Breast epithelium (tissue), 4 donors: ENCODE measurements at regions not wholly inside any gene's neighbourhood (a gene's known extent, or its start where the extent isn't known, plus 50 kb on each side); places are given as distances from the start of the nearest gene placed in this dataset.
A peak's percentile ranks its signal among the peaks of the same experiment; 100 is the strongest.

ENCODE experiments used
- DNase-seq, 2 donors: peaks; one replicate each; pipeline ENCODE4 v3.0.0-alpha.2; 2019; ENCODE audit warnings: low spot score in 2 of 2
- H3K27ac ChIP-seq, 2 donors: fragments of 200-600 bp; sonication (generic) in 1 of 2; one replicate each; pipeline ENCODE4 v1.5.1; 2016 to 2019; ENCODE audit warnings: mild to moderate bottlenecking in 1 of 2
- H3K27me3 ChIP-seq, 2 donors: fragments of 200-600 bp; sonication (generic) in 1 of 2; one replicate each; pipeline versions ENCODE4 v1.5.1 to v1.6.0; 2017 to 2019; ENCODE audit warnings: control low read depth in 1 of 2, mild to moderate bottlenecking in 1 of 2
- H3K36me3 ChIP-seq: fragments of 200-600 bp; one replicate; pipeline ENCODE4 v1.5.1; 2019
- H3K4me1 ChIP-seq, 2 donors: fragments of 200-600 bp; sonication (generic); one replicate each; pipeline ENCODE4 v1.5.1; 2016 to 2019; ENCODE audit warnings: control low read depth in 1 of 2
- H3K4me3 ChIP-seq, 3 donors: fragments of 200-600 bp; sonication (generic); 1 replicate in 2 of 3; 2 replicates in 1 of 3; pipeline ENCODE4 v1.5.1; 2016 to 2019; ENCODE audit warnings: mild to moderate bottlenecking in 3 of 3, moderate library complexity in 2 of 3
- H3K9me3 ChIP-seq, 2 donors: fragments of 200-600 bp; sonication (generic) in 1 of 2; one replicate each; pipeline ENCODE4 v1.5.1; 2016 to 2019; ENCODE audit warnings: control low read depth in 1 of 2
- CTCF ChIP-seq, 3 donors: fragments of 450-650 bp; IDR thresholded peaks; one replicate each; pipeline ENCODE4 v1.5.1; 2016 to 2017; ENCODE audit warnings: antibody characterized with exemption in 3 of 3, mild to moderate bottlenecking in 3 of 3, moderate library complexity in 3 of 3
- POLR2A ChIP-seq: fragments of 450-650 bp; IDR thresholded peaks from one replicate; pipeline ENCODE4 v1.6.1; 2016; ENCODE audit warnings: antibody characterized with exemption, mild to moderate bottlenecking, moderate library complexity
- POLR2AphosphoS5 ChIP-seq, 3 donors: sonication (generic); formaldehyde crosslinking; IDR thresholded peaks; one replicate each; pipeline ENCODE4 v1.6.1; 2017; ENCODE audit warnings: antibody characterized with exemption in 3 of 3
- intact Hi-C: fragments of 100-400 bp; cut with DNase I; formaldehyde crosslinking; loops from one replicate; pipeline ENCODE4 v1.15.1; 2023; ENCODE audit warnings: low total_unique reads

- H3K27me3 ChIP-seq = peaks cover 15 to 54% of the 10 kb centered on the region in 2 donors
- DNase-seq = no peak
- intact Hi-C loops = no loop called here
- H3K36me3 ChIP-seq = no peaks in the 10 kb centered on the region
- peak overlapping the region in 1 of 3 donors; percentile 58 for H3K4me3 ChIP-seq
- peaks cover 0 to 7% of the 10 kb centered on the region in 2 donors for H3K4me1 ChIP-seq
- no peak overlapping the region for H3K27ac ChIP-seq
- no peaks in the 10 kb centered on the region for H3K9me3 ChIP-seq
- TF ChIP-seq POLR2AphosphoS5 (IDR thresholded peaks at IDR 0.05) = no peak
- no peak for TF ChIP-seq CTCF (IDR thresholded peaks at IDR 0.05)
- TF ChIP-seq POLR2A = no peak
Measured at GRCh38 chr14:101459551-101459900, 101.8 kb upstream of the DIO3 start.

- intact Hi-C loops = loop anchor here (5.0 kb wide), 1 partner anchor 933 kb away; no protein-coding TSS in a partner anchor
- Histone ChIP-seq H3K27me3 (peaks cover 15 to 57% of the 10 kb centered on the region in 2 donors), H3K9me3 (no peaks in the 10 kb centered on the region), H3K27ac (no peak overlapping the region), H3K4me1 (peaks cover 0 to 7% of the 10 kb centered on the region in 2 donors), H3K4me3 (no peak overlapping the region), H3K36me3 (no peaks in the 10 kb centered on the region)
- no peak for DNase-seq
- TF ChIP-seq CTCF (IDR thresholded peaks at IDR 0.05) (no peak), POLR2A (no peak), POLR2AphosphoS5 (IDR thresholded peaks at IDR 0.05) (no peak)
Measured at GRCh38 chr14:101460521-101460920, 100.8 kb upstream of the DIO3 start.

- intact Hi-C loops = loop anchor here (5.0 kb wide), 1 partner anchor 934 kb away; no protein-coding TSS in a partner anchor
- Histone ChIP-seq H3K36me3 (no peaks in the 10 kb centered on the region), H3K27me3 (peaks cover 15 to 53% of the 10 kb centered on the region in 2 donors), H3K4me3 (no peak overlapping the region), H3K4me1 (peaks cover 0 to 7% of the 10 kb centered on the region in 2 donors), H3K27ac (no peak overlapping the region), H3K9me3 (no peaks in the 10 kb centered on the region)
- DNase-seq = no peak
- no peak for TF ChIP-seq POLR2A
- no peak for TF ChIP-seq POLR2AphosphoS5 (IDR thresholded peaks at IDR 0.05)
- no peak for TF ChIP-seq CTCF (IDR thresholded peaks at IDR 0.05)
Measured at GRCh38 chr14:101460986-101461750, 100.1 kb upstream of the DIO3 start.

GRCh38 chr14:101461891-101462290 lies 99.4 kb upstream of the DIO3 start:
- DNase-seq = no peak
- Histone ChIP-seq H3K27me3 (peaks cover 15 to 45% of the 10 kb centered on the region in 2 donors), H3K27ac (no peak overlapping the region), H3K9me3 (no peaks in the 10 kb centered on the region), H3K36me3 (no peaks in the 10 kb centered on the region), H3K4me1 (peaks cover 0 to 7% of the 10 kb centered on the region in 2 donors), H3K4me3 (no peak overlapping the region)
- TF ChIP-seq POLR2AphosphoS5 (IDR thresholded peaks at IDR 0.05) (no peak), POLR2A (no peak), CTCF (IDR thresholded peaks at IDR 0.05) (no peak)
- intact Hi-C loops = loop anchor here (5.0 kb wide), 1 partner anchor 935 kb away; no protein-coding TSS in a partner anchor
